ENCODE measurements at regions not wholly inside any gene's neighbourhood (a gene's known extent, or its start where the extent isn't known, plus 50 kb on each side); places are given as distances from the start of the nearest gene placed in this dataset.
A peak's percentile ranks its signal among the peaks of the same experiment; 100 is the strongest.
"Not testable (repeated sequence)": the region's sequence is repeated elsewhere in the genome, so short reads cannot be mapped to it uniquely, and the experiment has no call there.

DNA sequence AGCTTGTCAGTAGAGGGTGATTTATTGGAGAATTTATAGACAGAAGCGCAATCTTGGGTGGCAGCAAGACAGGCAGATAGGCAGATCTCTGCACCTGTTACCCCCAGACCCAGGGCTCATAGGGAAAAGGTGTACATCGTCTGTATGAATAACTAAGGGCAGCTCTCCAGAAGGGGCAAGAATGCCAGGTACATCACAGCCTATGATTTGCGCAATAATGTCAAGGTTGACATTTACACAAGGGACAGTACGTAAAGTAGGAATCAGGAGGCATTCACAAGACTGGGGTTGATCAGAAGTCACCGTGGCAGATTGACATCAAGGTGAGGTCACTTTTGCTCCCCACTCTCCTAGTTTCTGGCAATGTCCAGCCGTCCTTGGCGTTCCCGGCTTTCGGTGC is 524.1 kb downstream of the TRIML1 start:
- DNase-seq: no peak

DNA sequence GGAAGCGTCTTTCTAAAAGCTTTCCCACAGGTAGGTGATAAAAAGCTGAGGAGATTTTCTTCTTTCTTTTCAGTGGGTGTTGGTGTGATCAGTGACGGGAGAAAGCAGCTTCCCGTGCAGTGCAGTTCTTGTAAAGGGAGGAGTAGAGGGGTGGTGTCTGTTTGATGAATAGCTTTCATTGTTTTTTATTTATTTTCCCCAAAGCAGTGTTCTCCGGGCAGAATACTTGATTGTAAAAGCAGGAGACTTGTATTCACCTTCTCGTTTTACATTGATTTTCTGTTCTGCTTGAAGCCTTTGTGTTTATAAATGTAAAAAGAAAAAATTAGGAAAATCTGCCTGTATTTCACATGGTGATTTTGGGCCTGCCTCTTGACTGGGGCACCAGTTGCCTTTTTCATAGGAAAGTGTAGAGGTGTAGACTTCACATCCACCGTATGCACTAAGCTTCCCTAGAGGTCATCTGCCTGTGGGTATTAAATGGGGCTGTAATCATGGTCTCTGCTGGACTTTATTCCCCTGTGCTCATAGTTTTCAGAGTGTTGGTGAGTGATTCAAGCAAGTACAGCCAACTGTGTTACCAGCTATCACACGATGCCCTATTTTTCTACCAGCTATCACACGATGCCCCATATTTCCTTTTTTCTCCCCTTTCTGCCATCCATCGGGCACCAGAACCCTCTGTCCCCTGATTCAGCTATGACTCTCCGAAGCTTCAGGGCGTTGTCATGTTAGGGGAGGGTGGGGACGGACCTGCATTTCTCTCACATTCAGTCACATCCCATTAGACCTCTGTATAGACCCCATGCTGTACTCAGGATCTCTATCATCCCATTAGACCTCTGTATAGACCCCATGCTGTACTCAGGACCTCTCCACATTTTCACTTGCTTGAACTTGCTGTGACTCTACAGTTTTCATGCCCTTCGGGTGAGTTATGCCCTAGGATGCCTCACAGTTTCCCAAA is 526.5 kb downstream of the TRIML1 start:
- no peak for DNase-seq

DNA sequence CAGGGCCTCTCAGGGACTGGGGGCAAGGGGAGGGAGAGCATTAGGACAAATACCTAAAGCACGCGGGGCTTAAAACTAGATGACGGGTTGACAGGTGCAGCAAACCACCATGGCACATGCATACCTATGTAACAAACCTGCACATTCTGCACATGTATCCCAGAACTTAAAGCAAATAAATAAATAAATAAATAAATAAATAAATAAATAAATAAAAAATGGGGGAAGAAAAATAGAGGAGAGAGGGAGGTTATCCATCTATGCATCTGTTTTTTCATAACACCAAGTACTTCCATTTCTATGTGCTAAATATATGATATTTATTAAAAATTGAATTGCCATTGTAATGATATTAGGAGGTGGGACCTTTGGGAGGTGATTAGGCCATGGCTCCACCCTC is 539.5 kb downstream of the TRIML1 start:
- not testable (repeated sequence) for DNase-seq

DNA sequence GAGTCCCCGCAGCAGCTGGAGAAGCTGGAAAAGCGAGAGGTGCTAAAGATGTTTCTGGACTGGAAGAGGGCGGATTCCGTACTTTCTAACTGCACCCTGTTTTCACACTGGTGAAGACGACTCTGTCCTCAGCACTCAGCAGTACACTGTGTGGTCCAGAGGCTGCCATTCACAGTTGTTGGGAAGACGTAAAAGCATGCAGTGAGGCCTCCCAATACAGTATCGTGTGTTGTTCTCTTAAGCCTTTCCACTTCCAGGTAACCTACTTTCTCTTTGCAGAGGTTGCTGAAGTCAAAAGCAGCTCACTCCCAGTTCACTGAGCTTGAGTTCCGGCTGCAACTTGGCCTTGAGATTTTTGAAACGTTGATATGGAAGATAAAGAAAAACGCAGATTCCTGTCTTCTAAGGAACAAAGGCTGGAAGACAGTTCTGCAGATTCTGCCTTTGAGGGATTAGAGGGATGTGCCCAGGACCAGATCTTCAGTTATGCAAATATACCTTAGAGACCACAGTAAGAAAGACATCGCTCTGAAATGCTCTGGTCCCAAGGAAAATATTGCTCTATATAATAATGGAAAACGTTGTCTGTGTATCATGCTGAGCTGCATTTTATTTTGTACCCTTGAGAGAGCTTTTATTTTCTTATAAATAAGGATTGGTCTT is 540.9 kb downstream of the TRIML1 start:
- DNase-seq: no peak

DNA sequence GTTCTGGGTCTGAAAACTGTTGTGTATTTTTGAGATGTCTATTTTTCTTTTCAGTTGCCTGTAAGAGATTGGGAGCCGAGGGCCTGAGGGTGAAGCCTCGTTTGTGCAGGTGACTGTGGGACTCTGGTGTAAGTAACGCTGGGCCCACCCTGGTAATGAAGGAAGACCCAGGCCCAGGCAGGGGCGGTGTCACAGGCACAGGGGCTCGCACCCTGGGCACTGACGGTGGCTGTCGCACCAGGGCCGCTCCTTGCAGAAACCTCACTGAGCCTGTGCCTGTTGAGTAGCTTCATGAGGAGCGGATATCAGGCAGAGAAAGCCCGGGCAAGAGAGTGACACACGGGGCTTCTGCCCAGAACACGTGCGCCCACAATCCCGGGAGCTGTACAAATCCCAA is 541.4 kb downstream of the TRIML1 start:
- DNase-seq: no peak

DNA sequence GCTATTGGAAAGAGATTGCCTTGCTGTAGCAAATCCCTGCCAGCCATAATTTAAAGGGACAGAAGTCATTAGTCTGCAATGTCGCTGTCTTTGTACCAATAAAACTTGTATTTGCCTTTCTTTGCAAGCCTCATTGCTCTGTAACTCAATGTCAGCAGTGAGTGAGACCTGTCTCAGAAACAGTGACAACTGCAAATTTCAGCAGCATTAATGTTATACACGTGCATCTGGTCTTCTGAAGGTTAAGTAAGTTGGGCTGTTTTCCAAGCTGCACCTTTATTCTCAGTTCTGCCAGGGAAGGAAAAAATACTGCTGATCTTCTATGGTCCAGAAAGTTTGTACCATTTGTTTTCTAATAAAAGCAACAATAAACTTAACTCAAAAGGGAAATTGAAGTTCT is 543.1 kb downstream of the TRIML1 start:
- no peak for DNase-seq

DNA sequence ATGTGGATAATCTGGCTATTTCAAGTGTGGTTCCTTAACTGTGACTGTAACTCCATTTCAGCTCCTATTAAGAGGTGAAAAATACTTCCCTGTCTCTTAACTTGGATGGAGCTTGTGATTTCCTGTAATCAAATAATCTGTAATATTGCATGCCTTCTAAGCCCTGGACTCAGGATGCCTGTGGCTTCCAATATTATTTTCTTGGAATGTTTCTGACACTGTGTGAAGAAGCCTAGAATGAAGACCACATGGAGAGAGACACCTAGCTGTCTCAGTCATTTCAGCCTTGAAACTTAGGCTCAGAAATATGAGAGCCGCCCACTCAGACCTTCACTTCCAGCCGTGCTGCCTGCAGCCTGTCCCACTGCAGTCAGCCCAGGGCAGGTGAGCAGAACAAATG is 544.3 kb downstream of the TRIML1 start:
- DNase-seq: no peak

DNA sequence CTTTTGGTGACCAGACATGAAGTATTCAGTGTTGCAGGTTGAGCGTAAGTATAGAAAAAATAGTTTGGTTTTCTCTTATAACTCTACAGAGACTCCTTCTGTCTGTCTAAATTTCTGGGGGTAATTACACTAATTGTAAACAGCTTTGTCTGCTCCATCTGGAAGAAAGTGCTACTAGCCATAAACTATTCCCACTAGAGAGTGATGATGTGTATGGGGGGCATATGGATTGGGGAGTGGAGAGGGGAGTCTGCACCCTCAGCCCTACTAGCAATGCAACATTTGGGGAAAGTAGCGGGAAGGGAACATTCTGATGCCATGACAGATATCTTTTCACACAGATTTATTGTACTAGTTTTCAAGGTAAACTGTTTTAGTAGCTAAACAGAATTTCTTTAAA is 549.7 kb downstream of the TRIML1 start:
- DNase-seq: no peak

DNA sequence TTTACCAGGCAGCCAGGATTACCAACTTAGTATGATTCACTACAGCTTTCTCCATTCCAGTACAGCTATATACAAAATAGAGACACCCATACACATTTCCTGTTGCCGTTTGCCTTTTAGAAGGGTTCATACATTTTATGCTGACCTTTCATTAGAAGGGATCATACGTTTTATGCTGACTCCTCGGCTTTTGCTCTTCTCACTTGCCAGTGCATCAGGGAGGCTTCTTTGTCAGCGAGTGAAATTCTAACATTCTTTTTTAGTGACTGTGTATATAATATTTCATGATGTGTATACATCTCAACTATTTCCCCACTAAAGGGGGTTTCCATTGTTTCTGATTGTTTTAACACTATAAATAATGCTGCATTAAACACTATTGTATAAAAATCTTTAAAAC is 552.6 kb downstream of the TRIML1 start:
- DNase-seq: peak in 1 of 3 donors; percentile 43

DNA sequence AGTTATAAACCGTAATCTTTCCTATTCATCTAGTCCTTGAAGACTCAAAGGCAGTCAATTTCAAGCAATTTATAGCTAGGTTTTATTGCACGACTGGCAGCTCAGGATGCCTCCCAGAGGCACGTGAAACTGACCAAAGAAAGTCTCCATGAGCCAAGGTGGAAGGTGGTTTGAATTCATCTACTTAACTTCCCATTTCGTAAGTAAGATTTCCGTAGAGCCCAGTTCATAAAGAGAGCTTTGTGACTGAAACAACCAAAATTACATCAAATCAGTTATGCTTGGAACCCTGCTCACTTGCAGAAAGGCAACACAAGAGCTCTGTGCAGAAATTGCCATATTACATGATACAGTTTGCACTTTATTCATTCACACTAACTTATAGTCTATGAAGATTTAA is 556.0 kb downstream of the TRIML1 start:
- DNase-seq: no peak

DNA sequence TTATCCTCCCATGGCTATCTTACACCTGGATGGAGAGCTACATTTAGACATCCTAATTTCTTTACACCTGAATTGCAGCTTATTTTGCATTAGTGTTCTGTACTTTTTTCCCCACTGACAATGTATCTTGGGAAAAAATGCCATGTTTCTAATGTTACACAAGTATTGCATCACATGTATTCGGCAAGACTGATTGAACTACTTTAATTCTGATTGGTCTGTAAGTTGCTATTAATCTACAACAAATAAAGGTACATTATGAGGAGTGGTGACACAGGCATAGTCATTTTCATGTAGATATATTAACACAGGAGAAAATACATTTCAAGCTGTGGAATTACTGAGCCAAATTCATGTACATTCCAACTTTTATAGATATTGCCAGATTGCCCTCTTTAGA is 558.0 kb downstream of the TRIML1 start:
- DNase-seq: no peak

DNA sequence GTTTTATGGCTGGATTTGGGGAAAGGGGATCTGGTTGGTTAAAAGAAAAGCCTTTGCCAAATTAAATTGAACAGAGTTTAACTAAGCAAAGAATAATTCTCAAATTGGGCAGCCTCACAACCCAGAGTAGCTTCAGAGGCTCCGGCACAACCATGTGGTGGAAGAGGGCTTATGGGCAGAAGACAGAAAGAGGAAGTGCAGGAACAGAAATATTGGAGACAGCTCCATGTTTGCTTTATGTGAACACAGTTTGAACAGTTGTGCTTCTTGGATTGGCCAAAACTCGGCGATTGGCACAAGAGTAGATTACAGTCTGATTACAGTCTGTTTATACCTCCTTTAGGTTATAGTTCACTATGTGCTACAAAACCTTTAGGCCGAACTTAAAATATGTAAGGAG is 562.7 kb downstream of the TRIML1 start:
- DNase-seq: no peak

DNA sequence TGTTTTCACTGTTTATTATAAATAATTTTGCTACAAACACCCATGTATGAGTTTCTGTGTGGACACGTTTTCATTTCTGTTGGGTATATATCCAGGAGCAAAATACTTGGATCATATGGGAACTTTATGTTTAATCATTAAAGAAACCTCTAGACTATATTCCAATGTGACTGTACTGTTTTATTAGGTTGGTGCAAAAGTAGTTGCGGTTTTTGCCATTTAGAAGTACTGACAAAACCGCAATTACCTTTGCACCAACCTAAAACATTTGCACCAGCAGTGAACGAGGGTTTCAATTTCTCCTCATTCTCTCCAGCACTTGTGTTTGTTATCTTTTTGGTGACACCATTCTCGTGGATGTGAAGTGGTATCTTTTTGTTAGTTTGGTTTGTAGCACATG is 565.0 kb downstream of the TRIML1 start:
- no peak for DNase-seq

DNA sequence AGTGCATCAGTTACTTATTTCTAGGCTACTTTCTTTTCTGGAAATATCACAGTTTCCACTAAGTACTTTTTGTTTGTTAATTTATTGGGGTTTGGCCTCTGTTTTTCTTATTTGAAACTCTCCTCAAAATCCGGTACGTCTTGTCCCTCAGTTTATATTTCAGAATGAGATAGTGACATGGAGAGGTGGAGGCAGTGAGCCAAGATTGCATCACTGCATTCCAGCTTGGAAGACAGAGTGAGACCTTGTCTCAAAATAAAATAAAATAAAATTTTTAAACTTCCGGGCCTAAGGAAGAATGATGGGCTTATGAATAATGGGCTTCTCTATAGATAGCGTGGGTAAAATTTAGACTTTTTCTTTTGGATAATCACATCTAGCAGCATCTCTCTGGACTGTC is 567.8 kb downstream of the TRIML1 start:
- no peak for DNase-seq

DNA sequence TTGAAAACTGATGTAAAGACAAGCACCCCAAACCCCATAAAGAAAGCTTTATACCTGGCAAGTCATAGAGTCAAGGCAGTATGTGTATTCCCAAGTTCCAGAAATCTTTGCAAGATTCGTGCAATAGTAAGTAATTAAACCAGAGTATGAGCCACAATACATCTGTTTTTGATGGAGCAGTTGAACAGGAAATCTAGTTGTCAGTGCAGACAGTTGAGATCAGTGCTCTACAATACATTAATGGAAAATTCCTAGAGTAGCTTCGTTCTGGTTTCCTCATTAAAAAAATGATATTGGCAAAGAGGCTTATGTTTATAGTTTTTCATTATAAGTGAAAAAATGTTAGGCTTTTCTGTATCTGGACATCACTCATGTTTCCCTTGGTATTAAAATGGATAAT is 575.3 kb downstream of the TRIML1 start:
- DNase-seq: peak in 2 of 3 donors; percentile 42 to 63

DNA sequence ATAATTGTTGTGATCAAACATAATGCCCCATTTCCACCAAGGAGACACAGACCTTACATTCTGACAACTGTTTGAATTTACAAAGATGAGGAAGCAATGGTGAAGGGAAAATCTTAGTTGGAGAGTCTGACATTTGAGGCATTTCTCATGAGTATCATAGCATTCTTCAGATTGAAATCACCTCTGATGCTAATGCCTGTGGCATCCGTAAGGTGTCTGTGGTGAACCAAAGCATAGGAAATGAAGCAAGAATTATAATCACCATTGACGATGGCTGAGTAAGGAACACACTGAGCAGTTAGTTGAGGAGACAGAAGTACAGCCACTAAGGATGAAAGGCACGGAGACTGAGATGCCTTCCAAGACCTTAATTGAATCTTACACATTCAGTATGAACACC is 575.7 kb downstream of the TRIML1 start:
- DNase-seq: peak in 1 of 3 donors; percentile 91

DNA sequence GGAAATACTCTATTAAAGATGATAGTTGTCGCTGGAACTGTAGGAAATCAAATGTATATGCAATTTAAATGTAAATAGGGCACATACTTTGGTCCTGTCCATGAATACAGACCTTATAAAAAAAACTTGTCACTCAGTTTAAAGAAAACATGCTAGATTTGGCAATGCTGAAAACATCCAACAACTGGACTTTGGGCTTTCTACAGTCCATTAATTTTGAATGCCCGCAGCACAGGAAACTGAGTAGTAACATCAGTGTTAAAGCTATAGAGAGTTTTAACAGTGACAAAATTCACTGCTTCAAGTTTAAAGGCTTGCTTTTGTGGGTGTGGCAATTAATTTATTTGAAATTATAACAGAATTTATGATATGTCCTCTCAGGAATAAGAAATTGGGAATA is 578.4 kb downstream of the TRIML1 start:
- no peak for DNase-seq

DNA sequence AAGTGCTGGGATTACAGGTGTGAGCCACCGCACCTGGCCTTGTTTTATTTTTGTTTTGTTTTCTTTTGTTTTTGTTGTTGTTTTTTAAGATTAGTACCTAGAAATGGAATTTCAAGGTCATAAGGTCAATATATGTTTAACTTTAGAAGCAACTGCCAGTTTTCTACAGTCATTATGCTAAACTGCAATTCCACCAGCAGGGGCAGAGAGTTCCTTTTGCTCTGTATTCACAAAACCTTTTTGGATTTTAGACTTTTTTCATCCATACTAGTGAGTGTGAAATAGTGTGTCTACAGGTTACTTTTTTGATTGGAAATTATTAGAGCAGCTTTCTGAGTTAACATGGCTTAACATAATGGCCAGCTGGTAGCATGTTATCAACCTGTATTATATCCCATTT is 580.6 kb downstream of the TRIML1 start:
- no peak for DNase-seq

DNA sequence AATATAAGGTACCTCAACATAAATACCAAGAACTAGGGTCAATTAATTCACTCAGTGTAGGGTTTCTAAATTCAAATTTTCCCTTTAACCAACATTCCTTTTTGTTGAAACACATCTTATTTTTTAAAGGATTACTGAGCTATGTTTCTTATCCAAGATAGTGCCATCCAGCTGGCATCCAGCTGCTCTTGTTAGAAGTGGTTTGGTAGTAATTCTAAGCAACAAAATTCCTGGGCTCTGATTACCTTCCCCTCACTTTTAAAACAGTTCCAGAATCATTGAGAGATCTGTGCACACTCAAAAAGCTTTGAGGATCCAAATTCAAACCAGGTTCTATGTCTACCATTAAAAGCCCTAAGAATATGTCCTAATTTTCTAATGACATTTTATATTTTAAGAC is 583.7 kb downstream of the TRIML1 start:
- DNase-seq: no peak

DNA sequence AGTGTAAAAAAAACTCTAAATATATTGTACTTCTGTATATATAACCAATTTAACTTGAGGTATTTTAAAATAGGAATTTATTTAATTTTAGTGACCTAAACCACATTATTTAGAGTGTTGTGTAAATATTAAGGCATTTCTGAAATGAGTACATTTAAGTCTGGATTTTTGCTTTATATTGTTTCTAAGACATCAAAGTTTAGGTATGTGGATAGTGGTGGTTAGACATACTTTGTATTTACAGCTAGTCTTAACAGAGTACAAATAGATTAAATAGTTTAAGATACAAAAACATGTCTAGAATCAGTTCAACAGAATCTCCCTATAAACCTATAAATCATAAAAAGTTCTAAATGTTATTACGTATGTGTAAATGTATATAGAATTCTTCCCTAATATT is 588.5 kb downstream of the TRIML1 start:
- no peak for DNase-seq

DNA sequence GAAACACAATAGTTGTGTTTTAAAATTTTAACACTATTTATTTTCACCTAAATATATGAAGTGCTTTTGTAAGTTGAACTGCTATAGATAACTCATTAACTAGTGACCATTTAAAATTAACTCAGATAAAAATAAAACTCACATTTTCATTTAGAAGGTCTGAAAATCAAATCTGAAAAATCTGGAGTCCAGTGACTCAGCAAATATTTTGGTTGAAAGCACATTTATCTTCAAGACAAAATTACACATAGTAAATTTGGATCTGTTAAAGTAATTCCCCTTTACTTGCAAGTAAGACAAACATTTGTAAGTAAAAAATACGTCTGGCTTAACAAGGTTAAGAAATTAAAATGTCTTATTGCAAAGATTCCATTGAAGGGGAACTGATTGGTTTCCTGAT is 589.1 kb downstream of the TRIML1 start:
- no peak for DNase-seq

DNA sequence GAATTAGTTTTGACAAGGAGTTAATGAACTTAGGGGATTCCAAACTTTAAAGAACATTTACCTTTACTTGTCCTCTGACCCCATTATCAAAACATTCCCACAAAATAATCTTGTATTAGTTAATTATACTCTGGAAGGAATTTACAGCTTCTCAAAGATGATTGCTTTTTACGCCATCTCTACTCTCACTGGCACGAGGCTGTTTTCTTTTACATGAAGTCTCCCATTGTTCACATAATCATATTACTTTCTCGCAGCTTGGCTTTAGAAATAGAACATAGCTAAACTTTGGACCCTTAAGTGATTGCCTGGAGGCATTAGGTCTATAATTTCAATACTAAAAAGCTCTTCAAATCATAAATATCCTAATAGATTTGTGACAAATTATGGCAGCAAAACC is 592.9 kb downstream of the TRIML1 start:
- DNase-seq: no peak

DNA sequence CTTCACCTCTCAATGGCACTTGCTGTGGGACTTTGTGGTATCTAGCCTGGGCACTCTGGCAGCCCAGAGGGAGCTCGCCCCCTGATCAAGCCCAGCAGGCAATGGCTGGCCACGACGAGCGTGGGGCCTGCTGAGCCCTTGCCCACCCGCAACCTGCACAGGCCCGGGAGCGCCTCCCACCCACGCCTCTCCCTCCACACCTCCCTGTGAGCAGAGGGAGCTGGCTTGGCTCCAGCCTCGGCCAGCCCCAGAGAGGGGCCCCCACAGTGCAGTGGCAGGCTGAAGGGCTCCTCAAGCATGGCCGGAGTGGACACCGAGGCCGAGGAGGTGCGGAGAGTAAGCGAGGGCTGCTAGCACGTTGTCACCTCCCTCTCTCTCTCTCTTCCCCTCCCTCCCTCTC is 595.8 kb downstream of the TRIML1 start:
- no peak for DNase-seq
